Esophagus squamous epithelium (tissue), 5 donors: ENCODE measurements at regions not wholly inside any gene's neighbourhood (a gene's known extent, or its start where the extent isn't known, plus 50 kb on each side); places are given as distances from the start of the nearest gene placed in this dataset.

Experiments
- DNase-seq: peaks from one replicate; lab custom pipeline; 2025; lab: John Stamatoyannopoulos, UW
- H3K27ac ChIP-seq, 4 donors: fragments of 200-600 bp; sonication (generic); one replicate each; pipeline ENCODE4 v1.5.1; 2016 to 2019; ENCODE audit warnings: mild to moderate bottlenecking in 1 of 4
- H3K27me3 ChIP-seq, 4 donors: fragments of 200-600 bp; sonication (generic); 1 replicate in 3 of 4; 2 replicates in 1 of 4; pipeline versions ENCODE4 v1.5.1 to v1.6.0; 2017 to 2021; ENCODE audit warnings: antibody characterized with exemption in 1 of 4
- H3K36me3 ChIP-seq, 3 donors: fragments of 200-600 bp; sonication (generic); one replicate each; pipeline ENCODE4 v1.5.1; 2016 to 2019
- H3K4me1 ChIP-seq, 3 donors: fragments of 200-600 bp; sonication (generic); one replicate each; pipeline ENCODE4 v1.5.1; 2017 to 2019
- H3K4me3 ChIP-seq, 4 donors: fragments of 200-600 bp; sonication (generic); 1 replicate in 3 of 4; 2 replicates in 1 of 4; pipeline ENCODE4 v1.5.1; 2016 to 2019; ENCODE audit warnings: mild to moderate bottlenecking in 2 of 4, moderate library complexity in 1 of 4
- H3K9me3 ChIP-seq, 3 donors: fragments of 200-600 bp; sonication (generic); one replicate each; pipeline ENCODE4 v1.5.1; 2016 to 2019
- CTCF ChIP-seq, 6 experiments: fragments of 450-650 bp in 4 of 6; fragments of 200-600 bp in 2 of 6; sonication (generic) in 2 of 6; IDR thresholded peaks; one replicate each; pipeline ENCODE4 v1.5.1; 2016 to 2019; ENCODE audit warnings: antibody characterized with exemption in 6 of 6, mild to moderate bottlenecking in 4 of 6, moderate library complexity in 4 of 6
- POLR2A ChIP-seq, 4 donors: fragments of 450-650 bp; IDR thresholded peaks; one replicate each; pipeline ENCODE4 v1.6.1; 2017; ENCODE audit warnings: antibody characterized with exemption in 4 of 4, mild to moderate bottlenecking in 4 of 4, moderate library complexity in 3 of 4
- WGBS, 2 donors: methylation state at CpG; one replicate each; pipeline ENCODE4 v1.1.5; 2018; 5-methylcytosine and 5-hydroxymethylcytosine counted together
- intact Hi-C: fragments of 100-400 bp; cut with DNase I; formaldehyde crosslinking; loops from one replicate; pipeline ENCODE4 v1.15.0; 2022
- small RNA-seq, 4 donors: library from RNA; depleted of rRNA; stranded (forward); fragments of <200 nt; gene quantifications; one replicate each; pipeline ENCODE3, GENCODE V24; 2016
- donor health status: DM: yes; HTN: yes; CAD: no.

GRCh38 chr2:42843131-42843530 is 50.7 kb upstream of the HAAO start:
- Histone ChIP-seq H3K4me3 (no peak overlapping the region), H3K9me3 (no peaks in the 10 kb centered on the region), H3K27me3 (no peaks in the 10 kb centered on the region), H3K36me3 (no peaks in the 10 kb centered on the region), H3K4me1 (peaks cover 11 to 70% (median 15%) of the 10 kb centered on the region in 3 donors), H3K27ac (no peak overlapping the region)
- WGBS, 2 donors: 69 to 87% methylated on average over 4 to 6 of the region's 6 CpGs
- TF ChIP-seq POLR2A (IDR thresholded peaks at IDR 0.05) (no peak), CTCF (IDR thresholded peaks at IDR 0.05) (no peak)
- no peak for DNase-seq
- intact Hi-C loops: no loop called here

GRCh38 chr2:42842466-42842865 is 50.1 kb upstream of the HAAO start:
- TF ChIP-seq POLR2A (IDR thresholded peaks at IDR 0.05) (no peak), CTCF (IDR thresholded peaks at IDR 0.05) (no peak)

More at GRCh38 chr2:42842466-42842865, 50.1 kb upstream of the HAAO start:
- intact Hi-C loops: no loop called here
- H3K4me1 ChIP-seq: peaks cover 11 to 70% (median 15%) of the 10 kb centered on the region in 3 donors
- no peaks in the 10 kb centered on the region for H3K36me3 ChIP-seq
- H3K4me3 ChIP-seq: no peak overlapping the region
- no peaks in the 10 kb centered on the region for H3K9me3 ChIP-seq
- 60 to 67% methylated on average over 4 of the region's 4 CpGs for WGBS, 2 donors
- DNase-seq: no peak
- no peak overlapping the region for H3K27ac ChIP-seq
- H3K27me3 ChIP-seq: no peaks in the 10 kb centered on the region

Small RNAs in the stretch of these regions (small RNA-seq; reads per million reads assigned to genes)
- gene RNU6-242P: 0 reads per million in 4 donors
